Adrenal gland (tissue), 9 donors: ENCODE measurements at regions not wholly inside any gene's neighbourhood (a gene's known extent, or its start where the extent isn't known, plus 50 kb on each side); places are given as distances from the start of the nearest gene placed in this dataset.

Experiments used
- DNase-seq, 7 donors: peaks; one replicate each; pipeline ENCODE4 v3.0.0-alpha.2; 2019 to 2020
- H3K27ac ChIP-seq, 5 donors: fragments of 200-600 bp; sonication (generic) in 4 of 5; 1 replicate in 3 of 5; 2 replicates in 2 of 5; pipeline versions ENCODE4 v1.5.1 to v1.8.0; 2016 to 2020; ENCODE audit warnings: mild to moderate bottlenecking in 1 of 5
- H3K27me3 ChIP-seq: fragments of 200-600 bp; 2 replicates; pipeline ENCODE4 v1.8.0; 2021
- H3K36me3 ChIP-seq, 2 donors: fragments of 200-600 bp; replicated peaks in 1 of 2; 1 replicate in 1 of 2; 2 replicates in 1 of 2; pipeline versions ENCODE4 v1.5.1 to v1.8.0; 2018 to 2022
- H3K4me1 ChIP-seq, 2 donors: fragments of 200-600 bp; replicated peaks in 1 of 2; 1 replicate in 1 of 2; 2 replicates in 1 of 2; pipeline versions ENCODE4 v1.5.1 to v1.8.0; 2018 to 2021
- H3K4me3 ChIP-seq, 4 donors: fragments of 200-600 bp; sonication (generic) in 3 of 4; one replicate each; pipeline ENCODE4 v1.5.1; 2016 to 2018
- H3K9me3 ChIP-seq, 3 donors: fragments of 200-600 bp; sonication (generic) in 1 of 3; replicated peaks in 1 of 3; 1 replicate in 2 of 3; 2 replicates in 1 of 3; pipeline versions ENCODE4 v1.5.1 to v1.8.0; 2016 to 2021
- CTCF ChIP-seq, 6 experiments: fragments of 450-650 bp in 4 of 6; fragments of 200-600 bp in 2 of 6; sonication (generic) in 1 of 6; IDR thresholded peaks; 1 replicate in 5 of 6; 2 replicates in 1 of 6; pipeline versions ENCODE4 v1.5.1 to v1.8.0; 2016 to 2021; ENCODE audit warnings: antibody characterized with exemption in 6 of 6, mild to moderate bottlenecking in 2 of 6, moderate library complexity in 1 of 6
- POLR2A ChIP-seq, 2 donors: fragments of 450-650 bp; IDR thresholded peaks; one replicate each; pipeline ENCODE4 v1.6.1; 2017; ENCODE audit warnings: antibody characterized with exemption in 2 of 2, mild to moderate bottlenecking in 2 of 2, moderate library complexity in 1 of 2
- WGBS, 4 donors: extraction: QIAGEN DNeasy Blood & Tissue Kit in 2 of 4; methylation state at CpG; one replicate each; pipeline versions ENCODE4 v1.1.5 to v1.1.7; 2013 to 2017; 5-methylcytosine and 5-hydroxymethylcytosine counted together
- intact Hi-C, 2 donors: fragments of 100-400 bp; cut with DNase I; formaldehyde crosslinking; loops; one replicate each; pipeline versions ENCODE4 v1.14.1 to v1.15.0; 2022 to 2023
- donor health status: healthy with polysubstance abuse.
- donor health status: Bipolar disorder and iron deficiency.
- donor health status: DM: yes; HTN: yes; CAD: no.
- donor health status: DM: no; HTN: no; CAD: no.
- donor health status: DM: no; HTN: no; CAD: no.

DNA sequence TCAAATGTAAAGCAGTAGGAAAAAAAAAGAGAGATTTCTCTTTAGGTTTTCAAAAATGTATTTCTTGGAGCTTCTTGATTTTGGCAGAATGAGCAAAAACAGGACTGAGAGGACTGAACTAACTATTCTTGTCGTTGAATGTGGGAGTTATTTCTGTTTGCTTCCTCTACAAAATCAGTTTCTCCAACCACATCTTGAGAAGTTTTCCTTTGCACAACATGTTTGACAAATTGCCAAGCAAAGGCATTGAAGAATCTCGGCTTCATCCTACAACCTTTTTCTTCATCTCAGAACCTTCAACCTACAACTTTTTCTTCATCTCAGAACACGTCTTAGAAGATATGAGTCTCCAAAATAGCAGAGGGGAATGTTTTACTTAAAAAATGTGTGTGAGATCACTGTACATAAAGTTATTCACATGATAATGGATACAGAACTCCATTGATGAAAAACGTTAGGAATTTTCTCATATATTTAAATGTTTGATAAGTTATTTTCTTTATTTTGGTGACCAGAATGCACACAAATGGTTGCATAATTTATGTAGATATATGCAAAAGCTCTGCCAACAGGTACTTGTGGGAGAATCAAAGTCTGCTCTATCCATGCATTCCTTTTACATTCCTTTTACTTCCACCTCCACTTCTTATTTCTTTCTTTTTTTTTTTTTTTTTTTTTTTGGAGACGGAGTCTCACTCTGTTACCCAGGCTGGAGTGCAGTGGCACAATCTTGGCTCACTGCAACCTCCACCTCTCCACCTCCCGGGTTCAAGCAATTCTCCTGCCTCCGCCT is 370.0 kb downstream of the KCNJ2 start:
- intact Hi-C loops = no loop called here

GRCh38 chr17:70542876-70543275 is 373.5 kb downstream of the KCNJ2 start:
- intact Hi-C loops = no loop called here

More for the DNA sequence above, 370.0 kb downstream of the KCNJ2 start:
- H3K4me3 ChIP-seq = no peak overlapping the region
- TF ChIP-seq CTCF (IDR thresholded peaks at IDR 0.05) (no peak), POLR2A (IDR thresholded peaks at IDR 0.05) (no peak)
- H3K27me3 ChIP-seq = no peaks in the 10 kb centered on the region
- whole genome bisulfite sequencing, 4 donors = 53 to 60% (median 59%) methylated on average over 7 of the region's 7 CpGs
- no peaks in the 10 kb centered on the region for H3K4me1 ChIP-seq
- no peak overlapping the region for H3K27ac ChIP-seq
- no peaks in the 10 kb centered on the region for H3K36me3 ChIP-seq
- DNase-seq = no peak
- H3K9me3 ChIP-seq = no peaks in the 10 kb centered on the region

DNA sequence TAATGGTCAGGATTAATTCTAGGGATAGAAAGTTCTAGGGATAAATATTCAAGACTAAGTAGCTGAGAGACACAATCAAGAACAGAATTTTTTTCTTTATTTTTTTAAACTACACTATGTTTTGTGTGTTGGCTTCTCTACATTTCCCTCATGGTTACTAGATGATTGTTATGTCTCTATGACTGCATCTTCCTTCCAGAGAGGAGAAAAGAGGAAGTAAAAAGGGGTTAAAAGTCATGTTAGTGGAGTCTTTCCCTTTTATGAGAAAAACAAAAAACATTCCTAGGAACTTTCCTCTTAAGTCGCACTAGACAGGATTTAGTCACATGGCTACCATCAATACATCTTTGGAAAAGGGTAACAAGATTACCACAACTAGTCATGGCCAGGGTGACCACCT is 375.0 kb downstream of the KCNJ2 start:
- Histone ChIP-seq H3K36me3 (no peaks in the 10 kb centered on the region), H3K27ac (no peak overlapping the region), H3K9me3 (no peaks in the 10 kb centered on the region), H3K4me1 (no peaks in the 10 kb centered on the region), H3K27me3 (no peaks in the 10 kb centered on the region), H3K4me3 (no peak overlapping the region)
- intact Hi-C loops = no loop called here
- no peak for DNase-seq
- WGBS, 4 donors = 76 to 86% (median 83%) methylated on average over 1 of the region's 1 CpG
- TF ChIP-seq CTCF (IDR thresholded peaks at IDR 0.05) (no peak), POLR2A (IDR thresholded peaks at IDR 0.05) (no peak)

More at GRCh38 chr17:70542876-70543275, 373.5 kb downstream of the KCNJ2 start:
- Histone ChIP-seq H3K4me1 (no peaks in the 10 kb centered on the region), H3K27me3 (no peaks in the 10 kb centered on the region), H3K4me3 (no peak overlapping the region), H3K27ac (no peak overlapping the region), H3K36me3 (no peaks in the 10 kb centered on the region), H3K9me3 (no peaks in the 10 kb centered on the region)
- DNase-seq = no peak
- TF ChIP-seq CTCF (IDR thresholded peaks at IDR 0.05) (no peak), POLR2A (IDR thresholded peaks at IDR 0.05) (no peak)
- 68 to 91% (median 80%) methylated on average over 4 of the region's 4 CpGs for WGBS, 4 donors

DNA sequence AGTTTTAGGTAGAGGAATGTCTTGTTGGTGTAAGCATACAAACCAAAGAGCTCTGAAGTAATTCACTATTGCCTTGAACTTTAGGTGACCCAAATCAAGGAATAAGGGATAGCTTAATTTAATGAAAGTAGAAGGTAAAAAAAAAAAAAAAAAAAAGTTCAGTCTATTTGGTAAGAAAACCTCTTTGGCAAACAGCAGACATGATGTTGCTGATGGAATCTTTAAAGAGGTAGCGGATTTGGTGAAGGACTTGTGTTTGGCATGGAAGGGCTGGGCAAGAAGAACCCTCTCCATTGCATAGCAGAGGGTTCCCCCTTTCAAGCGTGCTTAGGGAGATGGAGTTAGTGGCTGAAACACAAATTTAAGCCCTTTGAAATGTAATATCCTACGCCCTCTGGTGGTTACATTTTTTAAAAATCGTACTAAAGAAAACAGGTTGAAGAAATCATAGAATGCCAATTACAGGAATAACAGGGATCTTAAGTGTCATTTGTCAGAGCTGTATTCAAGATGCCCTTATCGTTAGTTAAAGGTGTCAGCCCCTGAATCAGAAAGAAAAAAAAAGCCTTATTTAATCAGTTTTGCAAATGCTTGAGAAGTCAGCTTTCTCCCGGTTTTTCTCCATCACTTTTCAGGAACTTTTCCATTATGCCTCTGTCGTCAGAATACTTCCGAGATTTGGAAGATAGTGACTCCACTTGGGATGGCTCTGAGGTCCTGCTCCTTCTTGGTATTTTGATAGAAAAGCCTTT is 383.1 kb downstream of the KCNJ2 start:
- Histone ChIP-seq H3K27me3 (no peaks in the 10 kb centered on the region), H3K4me3 (no peak overlapping the region), H3K27ac (no peak overlapping the region), H3K36me3 (no peaks in the 10 kb centered on the region), H3K9me3 (no peaks in the 10 kb centered on the region), H3K4me1 (no peaks in the 10 kb centered on the region)
- 27 to 34% (median 32%) methylated on average over 8 of the region's 8 CpGs for WGBS, 4 donors
- peak; percentile 47 to 68 (median 60) for TF ChIP-seq CTCF (IDR thresholded peaks at IDR 0.05)
- no peak for TF ChIP-seq POLR2A (IDR thresholded peaks at IDR 0.05)
- DNase-seq = peak in 1 of 7 donors; percentile 1
- intact Hi-C loops = loop anchor here in 1 of 2 donors (5.0 kb wide), 2 partner anchors 980 to 1030 kb away; no protein-coding TSS in a partner anchor
